ENCODE measurements at regions not wholly inside any gene's neighbourhood (a gene's known extent, or its start where the extent isn't known, plus 50 kb on each side); places are given as distances from the start of the nearest gene placed in this dataset.

DNA sequence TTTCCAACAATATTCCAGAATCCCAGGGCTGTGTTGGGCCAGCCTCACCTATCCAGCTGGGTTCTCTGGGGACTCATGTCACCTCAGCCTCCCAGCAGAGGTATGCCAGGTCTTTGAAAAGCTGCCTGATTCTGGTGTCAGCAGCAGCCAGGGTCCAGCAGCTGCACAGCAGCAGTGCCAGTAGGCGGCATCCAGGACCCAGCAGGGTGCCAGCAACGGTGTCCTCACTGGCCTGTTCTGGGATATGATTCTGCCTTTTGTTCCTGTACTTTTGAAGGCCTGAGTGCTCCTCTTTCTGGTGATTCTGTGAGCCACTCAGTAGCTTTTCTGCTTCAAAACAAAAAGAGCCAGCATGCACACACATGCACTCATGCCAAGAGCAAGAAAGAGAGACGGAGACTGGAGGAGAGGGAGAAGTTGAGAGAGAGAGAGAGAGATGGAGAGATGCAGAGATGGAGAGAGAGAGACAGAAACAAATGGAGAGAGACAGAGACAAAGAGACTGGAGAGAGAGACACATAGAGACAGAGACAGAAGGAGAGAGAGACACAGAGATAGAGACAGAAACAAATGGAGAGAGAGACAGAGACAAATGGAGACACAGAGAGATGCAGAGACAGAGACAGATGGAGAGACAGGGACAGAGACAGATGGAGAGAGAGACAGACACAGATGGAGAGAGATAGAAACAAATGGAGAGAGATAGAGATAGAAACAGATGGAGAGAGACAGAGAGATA, 205.7 kb downstream of the UACA start:
- TF ChIP-seq, protein P1, sequence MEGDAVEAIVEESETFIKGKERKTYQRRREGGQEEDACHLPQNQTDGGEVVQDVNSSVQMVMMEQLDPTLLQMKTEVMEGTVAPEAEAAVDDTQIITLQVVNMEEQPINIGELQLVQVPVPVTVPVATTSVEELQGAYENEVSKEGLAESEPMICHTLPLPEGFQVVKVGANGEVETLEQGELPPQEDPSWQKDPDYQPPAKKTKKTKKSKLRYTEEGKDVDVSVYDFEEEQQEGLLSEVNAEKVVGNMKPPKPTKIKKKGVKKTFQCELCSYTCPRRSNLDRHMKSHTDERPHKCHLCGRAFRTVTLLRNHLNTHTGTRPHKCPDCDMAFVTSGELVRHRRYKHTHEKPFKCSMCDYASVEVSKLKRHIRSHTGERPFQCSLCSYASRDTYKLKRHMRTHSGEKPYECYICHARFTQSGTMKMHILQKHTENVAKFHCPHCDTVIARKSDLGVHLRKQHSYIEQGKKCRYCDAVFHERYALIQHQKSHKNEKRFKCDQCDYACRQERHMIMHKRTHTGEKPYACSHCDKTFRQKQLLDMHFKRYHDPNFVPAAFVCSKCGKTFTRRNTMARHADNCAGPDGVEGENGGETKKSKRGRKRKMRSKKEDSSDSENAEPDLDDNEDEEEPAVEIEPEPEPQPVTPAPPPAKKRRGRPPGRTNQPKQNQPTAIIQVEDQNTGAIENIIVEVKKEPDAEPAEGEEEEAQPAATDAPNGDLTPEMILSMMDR (IDR thresholded peaks at IDR 0.05) = no peak
- peaks cover 8% of the 10 kb centered on the region for H3K27me3 Mint-ChIP-seq (ENCODE audit: insufficient read depth)
- H3K4me1 Mint-ChIP-seq (ENCODE audit: low read depth) = no peaks in the 10 kb centered on the region
- no peaks in the 10 kb centered on the region for H3K36me3 Mint-ChIP-seq (ENCODE audit: low read depth)
- H3K4me3 Mint-ChIP-seq = no peak overlapping the region
- no peak overlapping the region for H3K27ac Mint-ChIP-seq
- no peaks in the 10 kb centered on the region for H3K9me3 Mint-ChIP-seq
- no peak for DNase-seq

DNA sequence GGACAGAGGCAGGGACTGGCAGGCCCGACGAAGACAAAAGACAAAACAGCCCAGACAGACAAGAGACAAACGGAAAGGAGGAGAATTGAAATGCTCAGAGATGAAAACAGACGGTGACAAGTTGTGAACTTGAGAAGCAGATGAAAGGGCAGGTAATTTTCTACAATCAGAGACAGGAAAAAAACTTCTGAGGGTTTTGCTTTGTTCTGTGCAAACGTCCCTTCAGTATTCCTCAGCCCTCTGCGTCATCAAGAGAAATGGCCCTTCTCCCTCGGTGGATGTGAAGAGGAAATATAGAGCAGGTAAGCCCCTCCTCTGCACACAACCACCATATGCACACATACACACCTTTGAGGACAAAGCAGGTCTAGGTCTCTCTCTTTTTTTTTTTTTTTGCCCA, 206.6 kb downstream of the UACA start:
- Mint-ChIP-seq H3K27me3 (ENCODE audit: insufficient read depth) (peaks cover 6% of the 10 kb centered on the region), H3K9me3 (no peaks in the 10 kb centered on the region), H3K4me1 (ENCODE audit: low read depth) (no peaks in the 10 kb centered on the region), H3K27ac (no peak overlapping the region), H3K4me3 (no peak overlapping the region), H3K36me3 (ENCODE audit: low read depth) (no peaks in the 10 kb centered on the region)
- DNase-seq = no peak
- TF ChIP-seq, protein P1 (IDR thresholded peaks at IDR 0.05) = no peak

DNA sequence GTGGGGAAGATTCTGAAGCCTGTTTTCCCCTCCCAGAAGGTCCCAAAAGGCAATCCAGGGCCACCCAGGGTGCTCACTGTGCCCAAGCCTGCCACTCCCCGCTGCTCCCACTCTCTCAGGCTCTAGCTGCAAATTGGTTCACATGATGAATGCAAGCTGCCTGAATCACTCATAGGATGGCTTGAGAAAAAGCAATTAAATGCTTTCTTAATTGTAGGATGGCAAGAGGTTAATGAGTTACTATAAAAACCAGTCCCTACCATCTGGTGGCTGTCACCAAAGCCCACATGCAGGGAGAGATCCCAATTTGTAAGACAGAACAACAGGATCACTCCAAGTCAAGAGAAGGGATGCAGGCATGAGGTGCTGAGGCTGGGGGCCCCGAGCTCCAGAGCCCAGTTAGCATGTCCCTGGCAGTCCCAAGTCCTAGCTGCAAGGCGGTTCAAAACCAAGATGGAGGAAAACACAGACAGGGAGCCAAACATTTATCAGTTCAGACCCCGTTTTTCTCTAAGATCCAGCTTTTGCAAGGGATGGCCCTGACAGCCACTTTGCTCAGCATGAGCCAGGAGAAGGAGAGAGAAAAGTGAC, 207.1 kb downstream of the UACA start:
- Mint-ChIP-seq H3K4me1 (ENCODE audit: low read depth) (no peaks in the 10 kb centered on the region), H3K4me3 (no peak overlapping the region), H3K9me3 (no peaks in the 10 kb centered on the region), H3K27me3 (ENCODE audit: insufficient read depth) (peaks cover 5% of the 10 kb centered on the region; the same call in 1 of the 2 replicates), H3K36me3 (ENCODE audit: low read depth) (no peaks in the 10 kb centered on the region), H3K27ac (no peak overlapping the region)
- DNase-seq = no peak
- TF ChIP-seq, protein P1 (IDR thresholded peaks at IDR 0.05) = no peak

DNA sequence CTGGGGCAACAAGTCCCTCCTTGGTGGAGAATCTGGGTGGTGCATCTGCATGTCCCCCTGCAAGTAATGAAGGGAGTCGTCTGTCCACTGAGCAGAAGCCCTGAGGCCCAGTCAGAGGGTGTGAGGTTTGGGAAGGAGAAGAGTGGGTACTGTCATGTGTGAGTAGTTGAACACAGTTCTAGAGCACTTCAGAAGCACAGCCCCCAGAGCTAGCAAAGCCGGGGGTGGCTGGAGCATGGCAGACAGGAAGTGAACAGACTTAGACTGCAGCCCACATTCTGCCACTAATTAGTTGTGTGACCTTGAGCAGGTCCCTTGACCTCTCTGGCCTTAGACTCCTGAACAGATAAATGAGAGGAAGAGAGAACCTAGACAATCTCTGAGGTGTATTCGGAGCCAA, 207.6 kb downstream of the UACA start:
- H3K27ac Mint-ChIP-seq = no peak overlapping the region
- H3K27me3 Mint-ChIP-seq (ENCODE audit: insufficient read depth) = peaks cover 5% of the 10 kb centered on the region; the same call in 1 of the 2 replicates
- H3K36me3 Mint-ChIP-seq (ENCODE audit: low read depth) = no peaks in the 10 kb centered on the region
- no peaks in the 10 kb centered on the region for H3K4me1 Mint-ChIP-seq (ENCODE audit: low read depth)
- H3K9me3 Mint-ChIP-seq = no peaks in the 10 kb centered on the region
- DNase-seq = no peak
- TF ChIP-seq, protein P1 (IDR thresholded peaks at IDR 0.05) = no peak
- no peak overlapping the region for H3K4me3 Mint-ChIP-seq

DNA sequence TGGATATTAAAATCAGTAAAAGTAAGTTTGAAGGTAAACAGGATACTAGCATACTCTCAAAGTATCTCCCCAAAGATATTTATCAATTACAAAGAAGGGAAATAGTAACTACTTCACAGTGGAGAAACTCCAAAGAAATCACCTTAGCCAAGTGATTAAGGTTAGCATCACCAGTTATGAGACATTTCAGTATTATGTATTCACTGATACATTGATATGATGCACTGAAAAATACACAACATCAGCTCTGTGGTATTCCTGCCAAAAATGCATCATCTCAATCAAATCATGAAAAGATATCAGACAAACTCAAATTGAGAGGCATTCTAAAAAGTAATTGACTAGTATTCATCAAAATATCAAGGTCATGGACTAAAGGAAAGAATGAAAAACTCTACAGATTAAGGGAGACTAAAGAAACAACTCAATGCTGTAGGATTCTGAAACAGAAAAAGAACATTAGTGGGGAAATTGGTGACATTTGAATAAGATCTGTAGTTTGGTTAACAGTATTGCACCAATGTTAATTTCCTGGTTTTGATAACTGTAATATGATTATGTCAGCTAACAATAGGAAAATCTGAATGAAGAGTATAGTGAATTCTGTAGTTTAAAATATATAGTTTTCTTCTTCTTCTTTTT, 215.4 kb downstream of the UACA start:
- no peak overlapping the region for H3K27ac Mint-ChIP-seq
- H3K4me3 Mint-ChIP-seq = no peak overlapping the region
- H3K27me3 Mint-ChIP-seq (ENCODE audit: insufficient read depth) = peaks cover 8% of the 10 kb centered on the region
- no peak for DNase-seq
- no peaks in the 10 kb centered on the region for H3K9me3 Mint-ChIP-seq
- H3K36me3 Mint-ChIP-seq (ENCODE audit: low read depth) = no peaks in the 10 kb centered on the region
- H3K4me1 Mint-ChIP-seq (ENCODE audit: low read depth) = no peaks in the 10 kb centered on the region
- TF ChIP-seq, protein P1 (IDR thresholded peaks at IDR 0.05) = no peak
